K562 (cell line): ENCODE measurements at regions not wholly inside any gene's neighbourhood (a gene's known extent, or its start where the extent isn't known, plus 50 kb on each side); places are given as distances from the start of the nearest gene placed in this dataset.

Source experiments
- ATAC-seq: fragments of 200-7000 bp; cut with Tn5 transposase; 3 replicates; pipeline ENCODE4 v1.9.1; 2020; ENCODE audit warnings: moderate library complexity
- BruUV-seq: library from RNA; stranded (reverse); fragments of 400-500 nt; replicated peaks from 2 replicates; lab custom pipeline; 2021; lab: Mats Ljungman, UMichigan
- CTCF ChIA-PET: fragments of 300-600 bp; formaldehyde crosslinking; extraction: SDS; loops from one replicate; lab custom pipeline; 2021; ENCODE audit warnings: low intra/inter-chr PET ratio; lab: Yijun Ruan, JAX
- POLR2A ChIA-PET: fragments of 300-600, 350-650 bp; sonication (Branson Sonifier 250); formaldehyde crosslinking; extraction: SDS; loops from one replicate; lab custom pipeline; 2021; ENCODE audit warnings: antibody characterized with exemption, inconsistent platforms; lab: Yijun Ruan, JAX
- DNase-seq, 4 experiments: peaks; one replicate each; pipeline versions ENCODE4 v3.0.0 to v3.0.0-alpha.2; 2011 to 2018; ENCODE audit warnings: low spot score in 3 of 4, mixed read lengths in 3 of 4; ENCODE audit errors: extremely low read depth in 1 of 4
- FAIRE-seq: peaks from 2 replicates; lab custom pipeline; 2011; peaks lifted over from hg19 to GRCh38; lab: Jason Lieb, UNC
- H2AFZ ChIP-seq: 2 replicates; pipeline ENCODE4 v1.6.0; 2011; ENCODE audit warnings: low read depth, low read length, control low read depth, inconsistent platforms
- H3K27ac ChIP-seq: fragments of 200-600 bp; 3 replicates; pipeline ENCODE4 v1.8.0; 2011; ENCODE audit warnings: low read depth, mild to moderate bottlenecking, control low read depth, inconsistent platforms, low read length, moderate library complexity, mixed read lengths; ENCODE audit errors: extremely low read depth
- H3K27me3 ChIP-seq, 2 experiments: fragments of 300-600 bp in 1 of 2; 2 replicates in 1 of 2; 3 replicates in 1 of 2; pipeline versions ENCODE4 v1.6.0 to v1.8.0; 2011; ENCODE audit warnings: inconsistent platforms in 2 of 2, low read length in 2 of 2, mild to moderate bottlenecking in 1 of 2, mixed read lengths in 1 of 2, moderate library complexity in 1 of 2; ENCODE audit not compliant: control insufficient read depth in 2 of 2, insufficient read depth in 2 of 2
- H3K36me3 ChIP-seq: fragments of 300-600 bp; 3 replicates; pipeline ENCODE4 v1.8.0; 2011; ENCODE audit warnings: mild to moderate bottlenecking, low read length, inconsistent platforms; ENCODE audit not compliant: control insufficient read depth, insufficient read depth
- H3K4me1 ChIP-seq, 2 experiments: fragments of 200-600 bp in 1 of 2; replicated peaks in 1 of 2; 2 replicates in 1 of 2; 3 replicates in 1 of 2; pipeline versions ENCODE4 v1.5.1 to v1.8.0; 2011; ENCODE audit warnings: inconsistent platforms in 2 of 2, low read length in 2 of 2, mild to moderate bottlenecking in 1 of 2, mixed read lengths in 1 of 2, moderate library complexity in 1 of 2; ENCODE audit not compliant: control insufficient read depth in 2 of 2, insufficient read depth in 2 of 2
- H3K4me2 ChIP-seq: 2 replicates; pipeline ENCODE4 v1.6.1; 2011; ENCODE audit warnings: low read length, control low read depth, inconsistent platforms, mixed read lengths; ENCODE audit not compliant: insufficient read depth
- H3K4me3 ChIP-seq: fragments of 200-600 bp; sonication (generic), shearing (Covaris generic); 2 replicates; pipeline ENCODE4 v1.5.1; 2016; ENCODE audit warnings: control low read depth, inconsistent platforms
- H3K79me2 ChIP-seq: fragments of 200-600 bp; 3 replicates; pipeline ENCODE4 v1.8.0; 2011; ENCODE audit warnings: low read length, inconsistent platforms; ENCODE audit not compliant: control insufficient read depth, insufficient read depth
- H3K9ac ChIP-seq, 2 experiments: 2 replicates each; pipeline versions ENCODE4 v1.6.0 to v1.6.1; 2011; ENCODE audit warnings: low read depth in 2 of 2, low read length in 2 of 2, control low read depth in 1 of 2, inconsistent platforms in 1 of 2, mild to moderate bottlenecking in 1 of 2, mixed read lengths in 1 of 2; ENCODE audit not compliant: insufficient read depth in 1 of 2
- H3K9me1 ChIP-seq: one replicate; pipeline ENCODE4 v1.6.0; 2011; ENCODE audit warnings: inconsistent platforms, mild to moderate bottlenecking, low read length, moderate library complexity; ENCODE audit not compliant: control insufficient read depth, insufficient read depth
- H3K9me3 ChIP-seq: replicated peaks from 2 replicates; pipeline ENCODE4 v1.5.1; 2011; ENCODE audit warnings: low read depth, low read length, inconsistent platforms; ENCODE audit not compliant: control insufficient read depth, insufficient read depth
- H4K20me1 ChIP-seq: replicated peaks from 2 replicates; pipeline ENCODE4 v1.6.1; 2011; ENCODE audit warnings: low read length, inconsistent platforms, mixed read lengths; ENCODE audit not compliant: control insufficient read depth, insufficient read depth
- ATF6 ChIP-seq: sonication (generic); formaldehyde crosslinking; IDR thresholded peaks from 2 replicates; pipeline ENCODE4 v1.4.0; 2020; ENCODE audit warnings: mild to moderate bottlenecking, missing genetic modification reagents
- CBFB ChIP-seq: sonication (generic); formaldehyde crosslinking; IDR thresholded peaks from 2 replicates; pipeline ENCODE4 v1.4.0; 2020; ENCODE audit warnings: mild to moderate bottlenecking, missing genetic modification reagents
- CTCF ChIP-seq, 3 experiments: IDR thresholded peaks in 2 of 3; conservative IDR thresholded peaks in 1 of 3; 2 replicates each; pipeline ENCODE4 v1.5.1; 2011 to 2012; ENCODE audit warnings: low read length in 3 of 3, mild to moderate bottlenecking in 3 of 3, control low read depth in 2 of 3, improper control_type of control experiment in 1 of 3, inconsistent platforms in 1 of 3, low read depth in 1 of 3, mixed read lengths in 1 of 3, moderate library complexity in 1 of 3; ENCODE audit not compliant: insufficient read depth in 2 of 3
- ELF1 ChIP-seq: fragments of 200-800 bp; sonication (Bioruptor generic); IDR thresholded peaks from 2 replicates; pipeline ENCODE4 v1.6.1; 2016; ENCODE audit warnings: missing genetic modification characterization, missing compliant biosample characterization
- FIP1L1 ChIP-seq: fragments of 200-400 bp; formaldehyde crosslinking; IDR thresholded peaks from 2 replicates; pipeline ENCODE4 v1.6.1; 2018; ENCODE audit warnings: mild to moderate bottlenecking, low read depth, low read length; ENCODE audit not compliant: poor library complexity, severe bottlenecking
- FOXK1 ChIP-seq: sonication (generic); formaldehyde crosslinking; IDR thresholded peaks from 2 replicates; pipeline ENCODE4 v1.8.0; 2022; ENCODE audit warnings: missing genetic modification reagents, mild to moderate bottlenecking, borderline replicate concordance
- SAP30 ChIP-seq: fragments of 200-600 bp; sonication (generic); IDR thresholded peaks from 2 replicates; pipeline ENCODE4 v1.6.1; 2012; ENCODE audit warnings: borderline replicate concordance, low read depth, mild to moderate bottlenecking, moderate library complexity, low read length, control low read depth, inconsistent platforms; ENCODE audit not compliant: insufficient read depth, poor library complexity, severe bottlenecking
- ZKSCAN8 ChIP-seq: fragments of 200-800 bp; sonication (Bioruptor generic); IDR thresholded peaks from 2 replicates; pipeline ENCODE4 v1.6.1; 2016; ENCODE audit warnings: missing genetic modification characterization, missing compliant biosample characterization
- ZNF134 ChIP-seq: fragments of 250-450 bp; sonication (Bioruptor Pico); conservative IDR thresholded peaks from 2 replicates; pipeline ENCODE4 v1.4.0; 2020
- ZNF431 ChIP-seq: sonication (generic); formaldehyde crosslinking; IDR thresholded peaks from 2 replicates; pipeline ENCODE4 v1.8.0; 2022; ENCODE audit warnings: mild to moderate bottlenecking, missing genetic modification reagents
- WGBS: fragments of 100-300 bp; shearing (Covaris generic); methylation state at CpG from one replicate; pipeline ENCODE4 v1.1.6; 2016; ENCODE audit warnings: low coverage, mixed read lengths; ENCODE audit not compliant: insufficient coverage; ENCODE audit errors: missing lambda C conversion rate; 5-methylcytosine and 5-hydroxymethylcytosine counted together
- in situ Hi-C: fragments of 300-500 bp; cut with MboI; formaldehyde crosslinking; loops from 4 replicates; pipeline ENCODE4 v1.15.0; 2018; ENCODE audit warnings: inconsistent platforms, mixed read lengths
- intact Hi-C: fragments of 100-400 bp; cut with micrococcal nuclease; formaldehyde crosslinking; loops from 2 replicates; pipeline ENCODE4 v1.14.2; 2022

- H3K27ac ChIP-seq, result no peak overlapping the region
- ChIA-PET CTCF (no interaction called here), POLR2A (no interaction called here)
- intact Hi-C loops, result no loop called here
- FAIRE-seq, result no peak
- TF ChIP-seq CBFB (CRISPR knock-in tag), result no peak
- H3K4me3 ChIP-seq, result no peak overlapping the region
- no peaks in the 10 kb centered on the region for H3K27me3 ChIP-seq
- BruUV-seq, result no TSS peak
- ATAC-seq, result no peak
- no peaks in the 10 kb centered on the region for H3K36me3 ChIP-seq
- H3K4me2 ChIP-seq, result no peak overlapping the region
- no peaks in the 10 kb centered on the region for H4K20me1 ChIP-seq
- H3K9me3 ChIP-seq, result no peaks in the 10 kb centered on the region; the same call in 1 of the 2 replicates
- H3K79me2 ChIP-seq, result no peaks in the 10 kb centered on the region
- no peaks in the 10 kb centered on the region for H3K9me1 ChIP-seq
- WGBS, result 2% methylated on average over 9 of the region's 9 CpGs
- DNase-seq, result no peak
- no peak overlapping the region for H3K9ac ChIP-seq
- no peak overlapping the region for H2AFZ ChIP-seq
- no peaks in the 10 kb centered on the region for H3K4me1 ChIP-seq
- in situ Hi-C loops, result no loop called here
These were observed 426.5 kb upstream of the FRG1 start for GRCh38 chr4:189514209-189514608.

GRCh38 chr4:189516902-189517301, 423.8 kb upstream of the FRG1 start:
- FAIRE-seq, result no peak
- no peak for DNase-seq
- no peaks in the 10 kb centered on the region for H3K4me1 ChIP-seq
- BruUV-seq, result no TSS peak
- H3K4me3 ChIP-seq, result no peak overlapping the region
- H3K79me2 ChIP-seq, result no peaks in the 10 kb centered on the region
- no peaks in the 10 kb centered on the region for H3K27me3 ChIP-seq
- no peak overlapping the region for H2AFZ ChIP-seq
- no peak overlapping the region for H3K9ac ChIP-seq
- ATAC-seq, result no peak
- H4K20me1 ChIP-seq, result no peaks in the 10 kb centered on the region
- no peak overlapping the region for H3K27ac ChIP-seq
- 0% methylated on average over 1 of the region's 1 CpG for WGBS
- intact Hi-C loops (no loop called here), in situ Hi-C loops (no loop called here)
- no peaks in the 10 kb centered on the region; the same call in none of the 2 replicates for H3K9me3 ChIP-seq
- POLR2A ChIA-PET, result no interaction called here
- no peak overlapping the region for H3K4me2 ChIP-seq
- H3K36me3 ChIP-seq, result no peaks in the 10 kb centered on the region
- H3K9me1 ChIP-seq, result no peaks in the 10 kb centered on the region
- CTCF ChIA-PET, result no interaction called here
- TF ChIP-seq ZKSCAN8 (CRISPR knock-in tag) (no peak), SAP30 (no peak), CTCF (IDR thresholded peaks at IDR 0.05 in 2 of 3, conservative IDR thresholded peaks at IDR 0.05 in 1 of 3; ENCODE audit: insufficient read depth in 2 of 3, low read depth in 1 of 3, low read length in 3 of 3) (no peak), ATF6 (no peak), ZNF431 (CRISPR knock-in tag) (no peak), FOXK1 (CRISPR knock-in tag) (no peak), ELF1 (no peak), FIP1L1 (no peak), ZNF134 (CRISPR knock-in tag) (no peak)
